ENCODE measurements at regions not wholly inside any gene's neighbourhood (a gene's known extent, or its start where the extent isn't known, plus 50 kb on each side); places are given as distances from the start of the nearest gene placed in this dataset.

GRCh38 chr1:29802181-29803068 is 566.1 kb downstream of the PTPRU start:
- no TSS peak for BruUV-seq (replicated peaks)
- intact Hi-C loops (cut with micrococcal nuclease; ENCODE audit: unreplicated experiment), result no loop called here
- Histone ChIP-seq H4K20me1 (ENCODE audit: control insufficient read depth, insufficient read depth) (no peaks in the 10 kb centered on the region), H3K4me3 (no peak overlapping the region), H3K9ac (ENCODE audit: control insufficient read depth, insufficient read depth, low read length) (no peak overlapping the region), H2AFZ (ENCODE audit: control insufficient read depth, low read depth, low read length) (no peak overlapping the region), H3K79me2 (ENCODE audit: control insufficient read depth, insufficient read depth, low read length) (no peaks in the 10 kb centered on the region), H3K4me2 (ENCODE audit: control insufficient read depth, insufficient read depth) (no peak overlapping the region), H3K36me3 (ENCODE audit: control insufficient read depth in 2 of 2, insufficient read depth in 2 of 2, low read length in 1 of 2) (no peaks in the 10 kb centered on the region), H3K27ac (ENCODE audit: control insufficient read depth, insufficient read depth) (no peak overlapping the region), H3K4me1 (ENCODE audit: control insufficient read depth, insufficient read depth, low read length) (no peaks in the 10 kb centered on the region), H3K9me3 (replicated peaks; ENCODE audit: control insufficient read depth, insufficient read depth, low read length) (no peaks in the 10 kb centered on the region), H3K27me3 (replicated peaks in 1 of 2; ENCODE audit: control insufficient read depth in 2 of 2, insufficient read depth in 2 of 2, low read length in 1 of 2) (no peaks in the 10 kb centered on the region; a peak in 2 of 4 replicates)
- RAD21 ChIA-PET (ENCODE audit: unreplicated experiment), result no interaction called here
- CTCF ChIA-PET, result no interaction called here
- TF ChIP-seq WRNIP1 (IDR thresholded peaks at IDR 0.05; ENCODE audit: borderline replicate concordance, low read depth, low read length), result no peak
- ATAC-seq (no peak), FAIRE-seq (no peak), DNase-seq (ENCODE audit: low read depth, low spot score) (no peak)
- SMC1A ChIA-PET (ENCODE audit: uncharacterized antibody, unreplicated experiment), result no interaction called here
- in situ Hi-C loops (cut with MboI), result no loop called here
- POLR2A ChIA-PET, result no interaction called here
- WGBS (ENCODE audit: insufficient coverage, insufficient replicate concordance, low lambda C conversion rate, missing lambda C conversion rate), result 7% methylated on average over 21 of the region's 21 CpGs

- Histone ChIP-seq H3K36me3 (ENCODE audit: control insufficient read depth in 2 of 2, insufficient read depth in 2 of 2, low read length in 1 of 2) (no peaks in the 10 kb centered on the region), H2AFZ (ENCODE audit: control insufficient read depth, low read depth, low read length) (no peak overlapping the region), H3K4me1 (ENCODE audit: control insufficient read depth, insufficient read depth, low read length) (no peaks in the 10 kb centered on the region), H3K9ac (ENCODE audit: control insufficient read depth, insufficient read depth, low read length) (no peak overlapping the region), H3K9me3 (replicated peaks; ENCODE audit: control insufficient read depth, insufficient read depth, low read length) (no peaks in the 10 kb centered on the region), H3K27me3 (replicated peaks in 1 of 2; ENCODE audit: control insufficient read depth in 2 of 2, insufficient read depth in 2 of 2, low read length in 1 of 2) (no peaks in the 10 kb centered on the region; a peak in 2 of 4 replicates), H4K20me1 (ENCODE audit: control insufficient read depth, insufficient read depth) (no peaks in the 10 kb centered on the region), H3K4me3 (no peak overlapping the region), H3K79me2 (ENCODE audit: control insufficient read depth, insufficient read depth, low read length) (no peaks in the 10 kb centered on the region), H3K27ac (ENCODE audit: control insufficient read depth, insufficient read depth) (no peak overlapping the region), H3K4me2 (ENCODE audit: control insufficient read depth, insufficient read depth) (no peak overlapping the region)
- SMC1A ChIA-PET (ENCODE audit: uncharacterized antibody, unreplicated experiment), result no interaction called here
- in situ Hi-C loops (cut with MboI), result no loop called here
- BruUV-seq (replicated peaks), result no TSS peak
- WGBS (ENCODE audit: insufficient coverage, insufficient replicate concordance, low lambda C conversion rate, missing lambda C conversion rate), result 15% methylated on average over 8 of the region's 8 CpGs
- FAIRE-seq (no peak), DNase-seq (ENCODE audit: low read depth, low spot score) (no peak), ATAC-seq (no peak)
- POLR2A ChIA-PET, result no interaction called here
- TF ChIP-seq ATF7 (IDR thresholded peaks at IDR 0.05; ENCODE audit: low read depth), result no peak
- no peak for TF ChIP-seq BRCA1 (IDR thresholded peaks at IDR 0.05; ENCODE audit: low read depth, low read length)
- TF ChIP-seq, protein P1, sequence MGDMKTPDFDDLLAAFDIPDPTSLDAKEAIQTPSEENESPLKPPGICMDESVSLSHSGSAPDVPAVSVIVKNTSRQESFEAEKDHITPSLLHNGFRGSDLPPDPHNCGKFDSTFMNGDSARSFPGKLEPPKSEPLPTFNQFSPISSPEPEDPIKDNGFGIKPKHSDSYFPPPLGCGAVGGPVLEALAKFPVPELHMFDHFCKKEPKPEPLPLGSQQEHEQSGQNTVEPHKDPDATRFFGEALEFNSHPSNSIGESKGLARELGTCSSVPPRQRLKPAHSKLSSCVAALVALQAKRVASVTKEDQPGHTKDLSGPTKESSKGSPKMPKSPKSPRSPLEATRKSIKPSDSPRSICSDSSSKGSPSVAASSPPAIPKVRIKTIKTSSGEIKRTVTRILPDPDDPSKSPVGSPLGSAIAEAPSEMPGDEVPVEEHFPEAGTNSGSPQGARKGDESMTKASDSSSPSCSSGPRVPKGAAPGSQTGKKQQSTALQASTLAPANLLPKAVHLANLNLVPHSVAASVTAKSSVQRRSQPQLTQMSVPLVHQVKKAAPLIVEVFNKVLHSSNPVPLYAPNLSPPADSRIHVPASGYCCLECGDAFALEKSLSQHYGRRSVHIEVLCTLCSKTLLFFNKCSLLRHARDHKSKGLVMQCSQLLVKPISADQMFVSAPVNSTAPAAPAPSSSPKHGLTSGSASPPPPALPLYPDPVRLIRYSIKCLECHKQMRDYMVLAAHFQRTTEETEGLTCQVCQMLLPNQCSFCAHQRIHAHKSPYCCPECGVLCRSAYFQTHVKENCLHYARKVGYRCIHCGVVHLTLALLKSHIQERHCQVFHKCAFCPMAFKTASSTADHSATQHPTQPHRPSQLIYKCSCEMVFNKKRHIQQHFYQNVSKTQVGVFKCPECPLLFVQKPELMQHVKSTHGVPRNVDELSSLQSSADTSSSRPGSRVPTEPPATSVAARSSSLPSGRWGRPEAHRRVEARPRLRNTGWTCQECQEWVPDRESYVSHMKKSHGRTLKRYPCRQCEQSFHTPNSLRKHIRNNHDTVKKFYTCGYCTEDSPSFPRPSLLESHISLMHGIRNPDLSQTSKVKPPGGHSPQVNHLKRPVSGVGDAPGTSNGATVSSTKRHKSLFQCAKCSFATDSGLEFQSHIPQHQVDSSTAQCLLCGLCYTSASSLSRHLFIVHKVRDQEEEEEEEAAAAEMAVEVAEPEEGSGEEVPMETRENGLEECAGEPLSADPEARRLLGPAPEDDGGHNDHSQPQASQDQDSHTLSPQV (IDR thresholded peaks at IDR 0.05), result no peak
- TF ChIP-seq ZNF622 (IDR thresholded peaks at IDR 0.05), result no peak
- no peak for TF ChIP-seq RB1 (IDR thresholded peaks at IDR 0.05; ENCODE audit: borderline replicate concordance)
- TF ChIP-seq TCF12 (IDR thresholded peaks at IDR 0.05; ENCODE audit: low read depth, low read length), result no peak
- TF ChIP-seq NR2C2 (IDR thresholded peaks at IDR 0.05; ENCODE audit: borderline replicate concordance, control insufficient read depth, insufficient read length, low read depth), result no peak
- TF ChIP-seq KAT2A (conservative IDR thresholded peaks at IDR 0.05; ENCODE audit: control insufficient read depth, low read depth, low read length), result no peak
- no peak for TF ChIP-seq SREBF2 (IDR thresholded peaks at IDR 0.05; ENCODE audit: low read length)
- no peak for TF ChIP-seq STAT1 (conservative IDR thresholded peaks at IDR 0.05)
- TF ChIP-seq ATF3 (IDR thresholded peaks at IDR 0.05; ENCODE audit: borderline replicate concordance, extremely low read depth, low read depth, low read length), result no peak
- CTCF ChIA-PET, result no interaction called here
- RAD21 ChIA-PET (ENCODE audit: unreplicated experiment), result no interaction called here
- intact Hi-C loops (cut with micrococcal nuclease; ENCODE audit: unreplicated experiment), result no loop called here
These were observed 565.2 kb downstream of the PTPRU start for GRCh38 chr1:29801561-29801973.
